ENCODE measurements at regions not wholly inside any gene's neighbourhood (a gene's known extent, or its start where the extent isn't known, plus 50 kb on each side); places are given as distances from the start of the nearest gene placed in this dataset.

GRCh38 chr21:24163539-24163938 is 1443.7 kb downstream of the MRPL39 start:
- H3K36me3 Mint-ChIP-seq: no peaks in the 10 kb centered on the region
- no peaks in the 10 kb centered on the region for H3K27me3 Mint-ChIP-seq
- peaks cover 0 to 3% (median 0%) of the 10 kb centered on the region in 3 donors for H3K9me3 Mint-ChIP-seq
- no peak overlapping the region for H3K4me3 Mint-ChIP-seq
- H3K4me1 Mint-ChIP-seq: peaks cover 0 to 2% (median 0%) of the 10 kb centered on the region in 3 donors
- H3K27ac Mint-ChIP-seq: no peak overlapping the region

GRCh38 chr21:24160528-24160927 is 1446.8 kb downstream of the MRPL39 start:
- no peak overlapping the region for H3K4me3 Mint-ChIP-seq
- no peaks in the 10 kb centered on the region for H3K36me3 Mint-ChIP-seq

GRCh38 chr21:24153137-24153536 is 1454.1 kb downstream of the MRPL39 start:
- Mint-ChIP-seq H3K36me3 (no peaks in the 10 kb centered on the region), H3K4me3 (no peak overlapping the region), H3K9me3 (no peaks in the 10 kb centered on the region), H3K4me1 (peaks cover 0 to 2% (median 0%) of the 10 kb centered on the region in 3 donors), H3K27ac (no peak overlapping the region), H3K27me3 (no peaks in the 10 kb centered on the region)

More at GRCh38 chr21:24160528-24160927, 1446.8 kb downstream of the MRPL39 start:
- H3K27ac Mint-ChIP-seq: no peak overlapping the region
- no peaks in the 10 kb centered on the region for H3K27me3 Mint-ChIP-seq
- H3K4me1 Mint-ChIP-seq: peaks cover 0 to 2% (median 0%) of the 10 kb centered on the region in 3 donors
- H3K9me3 Mint-ChIP-seq: peaks cover 0 to 3% (median 1%) of the 10 kb centered on the region in 3 donors

GRCh38 chr21:24150753-24151152 is 1456.5 kb downstream of the MRPL39 start:
- H3K9me3 Mint-ChIP-seq: no peaks in the 10 kb centered on the region
- no peak overlapping the region for H3K27ac Mint-ChIP-seq
- peaks cover 0 to 2% (median 0%) of the 10 kb centered on the region in 3 donors for H3K4me1 Mint-ChIP-seq
- H3K4me3 Mint-ChIP-seq: no peak overlapping the region
- no peaks in the 10 kb centered on the region for H3K36me3 Mint-ChIP-seq
- H3K27me3 Mint-ChIP-seq: no peaks in the 10 kb centered on the region

GRCh38 chr21:24148461-24148860 is 1458.8 kb downstream of the MRPL39 start:
- Mint-ChIP-seq H3K27ac (no peak overlapping the region), H3K36me3 (no peaks in the 10 kb centered on the region), H3K4me3 (no peak overlapping the region), H3K9me3 (no peaks in the 10 kb centered on the region), H3K4me1 (peaks cover 0 to 2% (median 0%) of the 10 kb centered on the region in 3 donors), H3K27me3 (no peaks in the 10 kb centered on the region)

- Mint-ChIP-seq H3K4me3 (no peak overlapping the region), H3K36me3 (no peaks in the 10 kb centered on the region), H3K27ac (no peak overlapping the region), H3K9me3 (no peaks in the 10 kb centered on the region), H3K27me3 (no peaks in the 10 kb centered on the region), H3K4me1 (peaks cover 0 to 2% (median 0%) of the 10 kb centered on the region in 3 donors)
Observed at GRCh38 chr21:24147674-24148073, 1459.6 kb downstream of the MRPL39 start.

- no peaks in the 10 kb centered on the region for H3K27me3 Mint-ChIP-seq
- H3K27ac Mint-ChIP-seq: no peak overlapping the region
- no peaks in the 10 kb centered on the region for H3K36me3 Mint-ChIP-seq
- no peak overlapping the region for H3K4me3 Mint-ChIP-seq
- no peaks in the 10 kb centered on the region for H3K4me1 Mint-ChIP-seq
- H3K9me3 Mint-ChIP-seq: no peaks in the 10 kb centered on the region
Observed at GRCh38 chr21:24131056-24131455, 1476.2 kb downstream of the MRPL39 start.

GRCh38 chr21:24127651-24128050 is 1479.6 kb downstream of the MRPL39 start:
- Mint-ChIP-seq H3K27ac (no peak overlapping the region), H3K36me3 (no peaks in the 10 kb centered on the region), H3K4me1 (no peaks in the 10 kb centered on the region), H3K27me3 (no peaks in the 10 kb centered on the region), H3K9me3 (no peaks in the 10 kb centered on the region), H3K4me3 (no peak overlapping the region)

- no peak overlapping the region for H3K4me3 Mint-ChIP-seq
- H3K4me1 Mint-ChIP-seq: no peaks in the 10 kb centered on the region
- H3K36me3 Mint-ChIP-seq: no peaks in the 10 kb centered on the region
- no peaks in the 10 kb centered on the region for H3K27me3 Mint-ChIP-seq
- no peaks in the 10 kb centered on the region for H3K9me3 Mint-ChIP-seq
- no peak overlapping the region for H3K27ac Mint-ChIP-seq
Observed at GRCh38 chr21:24123785-24124184, 1483.5 kb downstream of the MRPL39 start.

GRCh38 chr21:24118738-24119459 is 1488.4 kb downstream of the MRPL39 start:
- H3K27me3 Mint-ChIP-seq: no peaks in the 10 kb centered on the region
- no peak overlapping the region for H3K4me3 Mint-ChIP-seq
- H3K9me3 Mint-ChIP-seq: no peaks in the 10 kb centered on the region
- H3K27ac Mint-ChIP-seq: no peak overlapping the region
- H3K4me1 Mint-ChIP-seq: peaks cover 0 to 1% (median 0%) of the 10 kb centered on the region in 3 donors
- no peaks in the 10 kb centered on the region for H3K36me3 Mint-ChIP-seq

- H3K27ac Mint-ChIP-seq: no peak overlapping the region
- no peak overlapping the region for H3K4me3 Mint-ChIP-seq
- peaks cover 0 to 1% (median 0%) of the 10 kb centered on the region in 3 donors for H3K4me1 Mint-ChIP-seq
- H3K9me3 Mint-ChIP-seq: no peaks in the 10 kb centered on the region
- no peaks in the 10 kb centered on the region for H3K36me3 Mint-ChIP-seq
- H3K27me3 Mint-ChIP-seq: no peaks in the 10 kb centered on the region
Observed at GRCh38 chr21:24115141-24115540, 1492.1 kb downstream of the MRPL39 start.

GRCh38 chr21:24112020-24112419 is 1495.3 kb downstream of the MRPL39 start:
- H3K27me3 Mint-ChIP-seq: no peaks in the 10 kb centered on the region
- H3K4me1 Mint-ChIP-seq: peaks cover 0 to under 1% (median 0%) of the 10 kb centered on the region in 3 donors
- H3K9me3 Mint-ChIP-seq: no peaks in the 10 kb centered on the region
- no peak overlapping the region for H3K4me3 Mint-ChIP-seq
- no peak overlapping the region for H3K27ac Mint-ChIP-seq
- H3K36me3 Mint-ChIP-seq: no peaks in the 10 kb centered on the region

GRCh38 chr21:24110846-24111245 is 1496.4 kb downstream of the MRPL39 start:
- Mint-ChIP-seq H3K4me1 (no peaks in the 10 kb centered on the region), H3K36me3 (no peaks in the 10 kb centered on the region), H3K4me3 (no peak overlapping the region), H3K27me3 (no peaks in the 10 kb centered on the region), H3K9me3 (no peaks in the 10 kb centered on the region), H3K27ac (no peak overlapping the region)

GRCh38 chr21:24097181-24097580 is 1510.1 kb downstream of the MRPL39 start:
- no peaks in the 10 kb centered on the region for H3K27me3 Mint-ChIP-seq
- H3K9me3 Mint-ChIP-seq: peaks cover 0 to 5% (median 0%) of the 10 kb centered on the region in 3 donors
- no peaks in the 10 kb centered on the region for H3K36me3 Mint-ChIP-seq
- no peak overlapping the region for H3K4me3 Mint-ChIP-seq
- H3K27ac Mint-ChIP-seq: no peak overlapping the region
- peaks cover 0 to 7% (median 2%) of the 10 kb centered on the region in 3 donors for H3K4me1 Mint-ChIP-seq

- Mint-ChIP-seq H3K36me3 (no peaks in the 10 kb centered on the region), H3K27ac (no peak overlapping the region), H3K4me1 (peaks cover 0 to 7% (median 2%) of the 10 kb centered on the region in 3 donors), H3K4me3 (no peak overlapping the region), H3K9me3 (peaks cover 0 to 5% (median 0%) of the 10 kb centered on the region in 3 donors), H3K27me3 (no peaks in the 10 kb centered on the region)
Observed at GRCh38 chr21:24096651-24097050, 1510.6 kb downstream of the MRPL39 start.

GRCh38 chr21:24093032-24093431 is 1514.2 kb downstream of the MRPL39 start:
- Mint-ChIP-seq H3K27me3 (no peaks in the 10 kb centered on the region), H3K27ac (no peak overlapping the region), H3K9me3 (no peaks in the 10 kb centered on the region), H3K4me3 (no peak overlapping the region), H3K4me1 (peaks cover 2 to 7% (median 2%) of the 10 kb centered on the region in 3 donors), H3K36me3 (no peaks in the 10 kb centered on the region)

Measured in IgD-negative memory B cell (primary cell).